Activated T-helper 1 cell treated with anti-CD3 and anti-CD28 coated beads, Interleukin-2, amount 50 U/mL, for 16 hours (primary cell): ENCODE measurements at regions not wholly inside any gene's neighbourhood (a gene's known extent, or its start where the extent isn't known, plus 50 kb on each side); places are given as distances from the start of the nearest gene placed in this dataset.
"Not testable (repeated sequence)": the region's sequence is repeated elsewhere in the genome, so short reads cannot be mapped to it uniquely, and the experiment has no call there.

Experiments used
- DNase-seq, 2 donors: peaks; one replicate each; pipeline ENCODE4 v3.0.0-alpha.2; 2020; ENCODE audit warnings: low read depth in 1 of 2, low spot score in 1 of 2

DNA sequence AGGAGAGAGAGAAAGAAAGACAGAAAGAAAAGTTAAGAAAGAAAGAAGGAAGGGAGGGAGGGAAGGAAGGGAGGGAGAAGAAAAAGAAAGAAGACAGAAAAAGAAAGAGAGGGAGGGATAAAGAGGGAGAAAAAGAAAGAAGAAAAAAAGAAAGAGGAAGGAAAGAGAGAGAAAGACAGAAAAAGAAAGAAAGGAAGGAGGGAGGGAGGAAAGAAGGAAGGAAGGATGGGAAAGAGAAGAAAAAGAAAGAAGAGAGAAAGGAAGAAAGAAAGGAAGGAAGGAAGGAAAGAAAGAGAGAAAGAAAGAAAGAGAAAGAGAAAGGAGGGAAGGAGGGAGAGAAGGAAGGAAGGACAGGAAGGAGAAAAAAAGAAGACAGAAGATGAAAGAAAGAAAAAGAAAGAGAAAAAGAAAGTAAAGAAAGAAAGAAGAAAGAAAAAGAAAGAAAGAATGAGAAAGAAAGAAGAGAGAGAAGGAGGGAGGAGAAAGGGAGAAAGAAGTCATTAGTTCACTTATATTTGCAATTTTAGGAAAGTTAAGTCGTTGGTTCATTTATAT lies 567.2 kb upstream of the CBLB start:
- no peak for DNase-seq

DNA sequence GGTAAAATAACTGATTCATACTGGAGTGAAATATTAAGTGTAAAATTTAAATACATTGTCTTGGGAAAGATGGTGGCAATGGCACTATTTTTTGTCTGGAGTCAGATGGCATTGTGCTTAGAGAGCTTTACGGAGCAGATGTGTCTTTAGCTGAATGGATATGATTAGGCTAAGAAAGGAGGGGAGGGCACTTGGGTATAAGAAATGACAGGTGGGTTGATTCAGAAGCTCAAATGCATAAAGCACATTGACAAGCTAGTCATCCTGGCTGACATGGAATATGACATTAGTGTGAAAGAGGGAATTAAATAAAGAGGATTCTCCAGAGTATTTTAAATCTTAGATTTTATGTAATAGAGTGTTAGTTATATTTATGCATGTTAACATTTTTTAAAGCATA lies 570.1 kb upstream of the CBLB start:
- no peak for DNase-seq

GRCh38 chr3:106440672-106441071 lies 571.9 kb upstream of the CBLB start:
- no peak for DNase-seq

- no peak for DNase-seq
These were observed 577.5 kb upstream of the CBLB start for GRCh38 chr3:106446271-106446670.

- no peak for DNase-seq
These were observed 579.0 kb upstream of the CBLB start for GRCh38 chr3:106447723-106448301.

- DNase-seq: not testable (repeated sequence)
These were observed 579.7 kb upstream of the CBLB start for GRCh38 chr3:106448372-106448966.

- DNase-seq: no peak
These were observed 583.3 kb upstream of the CBLB start for GRCh38 chr3:106452096-106452495.

DNA sequence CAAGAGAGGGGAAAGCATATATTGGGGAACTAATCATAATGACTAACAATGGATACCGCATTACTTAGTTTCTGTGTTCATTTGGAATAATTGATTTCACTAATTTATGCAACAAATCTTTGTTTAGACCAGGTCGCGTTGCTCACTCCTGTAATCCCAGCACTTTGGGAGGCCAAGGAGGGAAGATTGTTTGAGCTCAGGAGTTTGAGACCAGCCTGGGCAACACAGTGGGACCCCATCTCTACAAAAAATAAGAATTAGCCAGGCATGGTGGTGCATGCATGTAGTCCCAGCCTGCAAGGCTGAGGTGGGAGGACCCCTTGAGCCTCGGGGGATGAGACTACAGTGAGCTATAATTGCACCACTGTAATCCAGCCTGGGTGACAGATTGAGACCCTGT lies 585.7 kb upstream of the CBLB start:
- no peak for DNase-seq

DNA sequence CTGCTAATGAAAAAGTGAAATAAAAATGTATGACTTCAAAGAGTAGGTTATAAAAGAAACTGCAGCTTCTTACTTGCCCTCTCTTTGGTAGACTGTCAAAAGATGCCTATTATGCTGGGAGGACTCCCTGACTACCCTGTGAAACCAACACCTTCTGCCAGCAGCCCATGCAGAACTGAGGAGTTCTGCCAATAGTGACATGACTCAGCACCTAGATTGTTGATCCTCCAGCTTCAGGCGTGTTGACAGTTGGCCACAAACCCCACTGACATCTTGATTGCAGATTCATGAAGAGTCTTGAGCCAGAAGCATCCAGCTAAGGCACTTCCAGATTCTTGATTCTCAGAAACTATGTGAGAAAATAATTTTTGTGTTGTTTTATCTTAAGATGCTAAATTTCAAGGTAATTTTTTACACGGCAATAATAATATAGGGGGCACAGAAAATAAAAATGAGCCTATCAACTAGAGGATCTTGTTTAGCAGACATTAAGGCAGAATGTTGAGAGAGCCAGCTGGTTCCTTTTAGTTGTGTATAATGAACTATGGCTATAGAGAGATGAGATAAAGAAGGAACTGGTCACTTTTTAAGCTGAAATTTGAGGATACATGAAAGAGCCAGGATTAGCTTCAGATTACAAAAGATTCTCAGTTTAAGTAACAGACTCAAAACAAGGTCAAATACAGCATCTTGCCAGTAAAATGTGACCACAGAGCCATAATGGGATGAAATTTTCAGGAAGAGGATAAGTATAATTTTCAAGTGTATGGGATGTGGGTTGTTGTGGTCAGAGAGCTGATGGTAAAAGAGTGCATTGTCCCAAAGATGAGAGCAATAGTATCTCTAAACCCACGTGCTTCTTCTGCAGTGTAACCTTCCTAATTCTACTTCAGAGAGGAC lies 588.7 kb upstream of the CBLB start:
- DNase-seq: no peak

DNA sequence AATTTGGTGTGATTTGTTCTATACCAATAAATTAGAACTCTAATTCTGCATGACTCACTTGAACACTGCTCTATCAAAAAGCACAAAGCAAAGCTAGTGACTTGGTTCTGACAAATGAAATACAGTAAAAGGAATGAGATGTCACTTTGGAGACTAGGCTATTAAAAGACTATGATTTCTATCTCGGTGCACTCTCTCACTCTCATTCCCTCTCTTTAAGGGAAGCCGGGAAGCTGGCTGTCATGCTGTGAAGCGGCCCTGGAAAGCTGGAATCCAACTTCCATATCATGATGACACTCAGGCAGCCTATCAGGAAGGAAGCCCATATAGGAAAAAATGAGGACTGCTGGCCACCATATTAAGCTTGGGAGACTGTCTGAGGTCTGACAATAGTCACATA lies 590.1 kb upstream of the CBLB start:
- DNase-seq: no peak

DNA sequence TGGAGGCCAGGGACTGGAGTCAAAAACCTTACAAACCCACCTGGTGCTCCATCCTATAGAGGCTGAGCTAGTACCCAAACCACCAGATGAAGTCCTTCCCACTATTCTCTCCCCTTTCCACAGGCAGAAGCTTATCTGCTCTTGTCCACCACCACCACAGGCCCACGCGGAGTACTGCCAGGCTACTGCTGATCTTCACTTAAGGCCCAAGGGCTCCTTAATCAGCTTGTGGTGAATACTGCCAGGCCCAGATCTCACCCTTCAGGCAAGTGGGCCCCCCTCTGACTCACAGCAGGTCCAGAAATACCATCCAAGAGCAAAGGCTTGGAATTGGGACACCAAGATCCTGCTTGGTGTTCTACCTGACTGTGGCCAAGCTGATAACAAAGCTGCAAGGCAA lies 598.1 kb upstream of the CBLB start:
- DNase-seq: no peak

GRCh38 chr3:106473576-106474475 lies 605.0 kb upstream of the CBLB start:
- no peak for DNase-seq

DNA sequence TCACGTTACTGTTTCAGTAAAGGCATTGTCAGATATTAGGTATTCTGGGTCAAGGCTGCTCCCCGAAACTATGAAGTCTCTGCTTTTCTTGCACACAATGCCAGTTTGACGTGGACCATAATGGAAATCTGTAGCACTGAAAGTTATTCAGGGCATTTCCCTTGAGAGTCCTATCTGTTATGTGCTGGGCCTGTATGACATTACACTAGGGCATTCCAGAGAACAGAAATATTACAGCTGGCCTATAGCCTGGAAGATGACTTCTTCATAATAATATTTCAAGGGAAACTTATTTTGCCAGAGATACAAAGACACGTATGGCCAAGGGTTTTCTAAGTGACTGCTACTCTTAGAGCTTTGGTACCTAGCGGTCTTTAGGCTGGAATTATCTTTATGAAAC lies 613.6 kb upstream of the CBLB start:
- DNase-seq: no peak

GRCh38 chr3:106485217-106485616 lies 616.4 kb upstream of the CBLB start:
- DNase-seq: no peak

DNA sequence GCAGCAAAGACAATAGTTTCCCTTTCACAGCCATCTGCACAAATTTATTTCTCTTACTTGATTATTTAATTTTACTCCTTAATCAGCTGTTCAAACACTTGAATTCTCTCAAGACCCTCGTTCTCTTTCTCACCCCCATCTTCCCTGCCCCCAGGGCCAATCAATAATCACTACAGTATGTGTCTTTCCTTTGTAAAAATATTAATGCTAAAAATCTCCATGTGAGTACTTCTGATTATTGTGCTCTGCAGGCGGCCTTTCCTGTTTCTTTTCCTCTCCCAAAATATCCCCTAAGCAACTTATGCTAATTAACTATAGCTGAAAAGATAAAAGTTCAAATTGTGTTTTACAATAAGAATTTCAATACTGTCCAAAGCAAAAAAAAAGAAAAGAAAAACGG lies 617.0 kb upstream of the CBLB start:
- DNase-seq: no peak

- DNase-seq: not testable (repeated sequence)
These were observed 618.3 kb upstream of the CBLB start for GRCh38 chr3:106486945-106487639.

- DNase-seq: no peak
These were observed 619.5 kb upstream of the CBLB start for GRCh38 chr3:106488331-106488730.

DNA sequence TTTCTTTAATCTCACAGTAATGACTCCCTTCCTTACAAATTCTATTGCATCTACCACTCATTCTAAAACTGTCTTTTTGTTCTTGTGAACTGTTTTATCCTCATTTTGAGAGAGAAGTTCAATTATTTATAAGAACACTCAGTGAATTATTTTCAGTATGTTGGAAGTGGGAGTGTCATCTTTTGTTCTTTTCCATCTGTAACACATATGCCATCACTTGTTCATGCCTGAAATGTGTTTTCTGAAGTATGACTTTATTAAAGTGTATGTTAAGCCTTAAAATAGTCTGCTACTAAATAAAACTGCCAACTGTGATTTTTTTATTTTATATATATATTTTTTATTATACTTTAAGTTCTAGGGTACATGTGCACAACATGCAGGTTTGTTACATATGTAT lies 623.0 kb upstream of the CBLB start:
- DNase-seq: no peak

- no peak for DNase-seq
These were observed 639.6 kb upstream of the CBLB start for GRCh38 chr3:106508331-106508893.

- DNase-seq: no peak
These were observed 641.4 kb upstream of the CBLB start for GRCh38 chr3:106510206-106510605.
